ENCODE measurements at regions not wholly inside any gene's neighbourhood (a gene's known extent, or its start where the extent isn't known, plus 50 kb on each side); places are given as distances from the start of the nearest gene placed in this dataset.

GRCh38 chr14:22096514-22096895 lies 422.9 kb upstream of the OR4E1 start:
- TF ChIP-seq CTCF (IDR thresholded peaks at IDR 0.05), result no peak
- TF ChIP-seq TCF7L2 (IDR thresholded peaks at IDR 0.05; ENCODE audit: low read depth, low read length), result no peak
